LNCaP clone FGC (cell line): ENCODE measurements at regions not wholly inside any gene's neighbourhood (a gene's known extent, or its start where the extent isn't known, plus 50 kb on each side); places are given as distances from the start of the nearest gene placed in this dataset.

Experiments used
- DNase-seq: peaks from one replicate; pipeline ENCODE4 v3.0.0-alpha.2; 2011; ENCODE audit warnings: low read depth
- H3K4me3 ChIP-seq: 2 replicates; pipeline ENCODE4 v1.5.1; 2011; ENCODE audit warnings: mild to moderate bottlenecking, low read depth, low read length, control low read depth
- CTCF ChIP-seq: IDR thresholded peaks from 2 replicates; pipeline ENCODE4 v1.5.1; 2012; ENCODE audit warnings: mild to moderate bottlenecking; ENCODE audit not compliant: control insufficient read depth, insufficient read depth; ENCODE audit errors: extremely low read depth

- no peak for TF ChIP-seq CTCF
- no peak overlapping the region for H3K4me3 ChIP-seq
- DNase-seq, result no peak
These were observed 451.4 kb upstream of the ST6GAL2 start for GRCh38 chr2:107337209-107337898.

- no peak for DNase-seq
- no peak overlapping the region for H3K4me3 ChIP-seq
- TF ChIP-seq CTCF, result no peak
These were observed 452.1 kb upstream of the ST6GAL2 start for GRCh38 chr2:107338059-107338458.

- DNase-seq, result no peak
These were observed 452.6 kb upstream of the ST6GAL2 start for GRCh38 chr2:107338571-107338970.

GRCh38 chr2:107340955-107341354 lies 455.0 kb upstream of the ST6GAL2 start:
- H3K4me3 ChIP-seq, result no peak overlapping the region
- no peak for DNase-seq
- TF ChIP-seq CTCF, result no peak

More at GRCh38 chr2:107338571-107338970, 452.6 kb upstream of the ST6GAL2 start:
- H3K4me3 ChIP-seq, result no peak overlapping the region
- TF ChIP-seq CTCF, result no peak

- DNase-seq, result no peak
- TF ChIP-seq CTCF, result no peak
- no peak overlapping the region for H3K4me3 ChIP-seq
These were observed 463.4 kb upstream of the ST6GAL2 start for GRCh38 chr2:107349329-107349728.

- H3K4me3 ChIP-seq, result no peak overlapping the region
- DNase-seq, result no peak
- TF ChIP-seq CTCF, result no peak
These were observed 468.2 kb upstream of the ST6GAL2 start for GRCh38 chr2:107354175-107354574.

- H3K4me3 ChIP-seq, result no peak overlapping the region
- TF ChIP-seq CTCF, result no peak
- no peak for DNase-seq
These were observed 468.3 kb upstream of the RGPD4 start for GRCh38 chr2:107358362-107358761.
